ENCODE measurements at regions not wholly inside any gene's neighbourhood (a gene's known extent, or its start where the extent isn't known, plus 50 kb on each side); places are given as distances from the start of the nearest gene placed in this dataset.

- TF ChIP-seq YY1 (IDR thresholded peaks at IDR 0.05; ENCODE audit: extremely low read depth, insufficient replicate concordance, low read depth, low read length), result no peak
- no peak for TF ChIP-seq JUND (IDR thresholded peaks at IDR 0.05)
Measured at GRCh38 chr11:34810107-34810562, 106.0 kb downstream of the APIP start (continued).

GRCh38 chr11:34809191-34810106 is 106.7 kb downstream of the APIP start:
- no TSS peak for BruUV-seq (replicated peaks)

GRCh38 chr11:34806875-34807274 is 109.3 kb downstream of the APIP start:
- Histone ChIP-seq H4K20me1 (ENCODE audit: insufficient read depth) (no peaks in the 10 kb centered on the region), H3K36me3 (ENCODE audit: control insufficient read depth in 1 of 2, insufficient read depth in 2 of 2, low read length in 2 of 2) (no peaks in the 10 kb centered on the region), H3K9ac (ENCODE audit: low read length) (no peak overlapping the region), H3K4me1 (ENCODE audit: control insufficient read depth in 1 of 2, insufficient read depth in 2 of 2, low read length in 2 of 2) (peaks cover 0 to 8% of the 10 kb centered on the region in 2 experiments; a peak in 1 of 4 replicates), H3K4me3 (replicated peaks in 1 of 2; ENCODE audit: low read depth in 1 of 2, low read length in 2 of 2) (no peak overlapping the region), H3K9me2 (ENCODE audit: insufficient read depth) (no peaks in the 10 kb centered on the region), H3K27ac (ENCODE audit: low read depth, low read length) (no peak overlapping the region), H3K79me2 (ENCODE audit: insufficient read depth, low read length) (no peaks in the 10 kb centered on the region), H3K4me2 (ENCODE audit: low read length) (no peak overlapping the region), H2AFZ (ENCODE audit: low read depth, low read length, poor library complexity, severe bottlenecking) (no peak overlapping the region), H3K27me3 (ENCODE audit: insufficient read depth, low read length) (no peaks in the 10 kb centered on the region), H3K9me3 (ENCODE audit: control insufficient read depth in 1 of 2, insufficient read depth in 1 of 2, low read depth in 1 of 2, low read length in 2 of 2) (no peaks in the 10 kb centered on the region)
- ATAC-seq (no peak), DNase-seq (ENCODE audit: low read depth, low spot score) (no peak)
- ChIA-PET RAD21 (ENCODE audit: low non-redundant PET in 1 of 2, low total read pairs in 2 of 2, uncharacterized antibody in 2 of 2, unreplicated experiment in 2 of 2) (no interaction called here), POLR2A (no interaction called here), CTCF (no interaction called here)
- intact Hi-C loops (cut with micrococcal nuclease), result no loop called here
- no TSS peak for BruUV-seq (replicated peaks)
- no peak for TF ChIP-seq EGR1 (IDR thresholded peaks at IDR 0.05; ENCODE audit: low read depth)
- no peak for TF ChIP-seq EZH2 (IDR thresholded peaks at IDR 0.05)
- no peak for TF ChIP-seq EZH2phosphoT487 (IDR thresholded peaks at IDR 0.05; ENCODE audit: borderline replicate concordance)
- TF ChIP-seq JUND (IDR thresholded peaks at IDR 0.05), result no peak
- no peak for TF ChIP-seq POLR2A (IDR thresholded peaks at IDR 0.05; ENCODE audit: borderline replicate concordance, extremely low read depth, insufficient read depth, insufficient read length)
- TF ChIP-seq ELF1 (IDR thresholded peaks at IDR 0.05; ENCODE audit: borderline replicate concordance, low read depth), result no peak
- no peak for TF ChIP-seq MAX (IDR thresholded peaks at IDR 0.05)
- TF ChIP-seq SIN3A (IDR thresholded peaks at IDR 0.05; ENCODE audit: low read depth), result no peak
- no peak for TF ChIP-seq ZBTB33 (IDR thresholded peaks at IDR 0.05; ENCODE audit: extremely low read depth, insufficient replicate concordance, low read length)
- TF ChIP-seq SP1 (IDR thresholded peaks at IDR 0.05; ENCODE audit: low read depth), result no peak
- TF ChIP-seq POLR2AphosphoS5 (IDR thresholded peaks at IDR 0.05; ENCODE audit: low read depth, low read length), result no peak
- no peak for TF ChIP-seq ZFX (IDR thresholded peaks at IDR 0.05)
- no peak for TF ChIP-seq FOSL1 (IDR thresholded peaks at IDR 0.05; ENCODE audit: low read depth)
- TF ChIP-seq TCF7L2 (IDR thresholded peaks at IDR 0.05; ENCODE audit: borderline replicate concordance, extremely low read depth, insufficient read depth, insufficient read length), result no peak
- no peak for TF ChIP-seq YY1 (IDR thresholded peaks at IDR 0.05; ENCODE audit: extremely low read depth, insufficient replicate concordance, low read depth, low read length)
- no peak for TF ChIP-seq CBX3 (IDR thresholded peaks at IDR 0.05; ENCODE audit: low read depth)

More at GRCh38 chr11:34809191-34810106, 106.7 kb downstream of the APIP start:
- TF ChIP-seq SRF (IDR thresholded peaks at IDR 0.05; ENCODE audit: low read depth), result no peak
- DNase-seq (ENCODE audit: low read depth, low spot score) (no peak), ATAC-seq (no peak)
- ChIA-PET CTCF (no interaction called here), RAD21 (ENCODE audit: low non-redundant PET in 1 of 2, low total read pairs in 2 of 2, uncharacterized antibody in 2 of 2, unreplicated experiment in 2 of 2) (no interaction called here), POLR2A (no interaction called here)
- H3K9me2 ChIP-seq (ENCODE audit: insufficient read depth), result no peaks in the 10 kb centered on the region
- H3K36me3 ChIP-seq (ENCODE audit: control insufficient read depth in 1 of 2, insufficient read depth in 2 of 2, low read length in 2 of 2), result no peaks in the 10 kb centered on the region
- no peaks in the 10 kb centered on the region for H3K27me3 ChIP-seq (ENCODE audit: insufficient read depth, low read length)
- no peaks in the 10 kb centered on the region for H3K79me2 ChIP-seq (ENCODE audit: insufficient read depth, low read length)
- H2AFZ ChIP-seq (ENCODE audit: low read depth, low read length, poor library complexity, severe bottlenecking), result no peak overlapping the region
- H3K4me1 ChIP-seq (ENCODE audit: control insufficient read depth in 1 of 2, insufficient read depth in 2 of 2, low read length in 2 of 2), result peaks cover 0 to 8% of the 10 kb centered on the region in 2 experiments; a peak in 1 of 4 replicates
- intact Hi-C loops (cut with micrococcal nuclease), result no loop called here
- no peak overlapping the region for H3K4me2 ChIP-seq (ENCODE audit: low read length)
- no peak overlapping the region for H3K27ac ChIP-seq (ENCODE audit: low read depth, low read length)
- no peaks in the 10 kb centered on the region for H4K20me1 ChIP-seq (ENCODE audit: insufficient read depth)
- H3K4me3 ChIP-seq (replicated peaks in 1 of 2; ENCODE audit: low read depth in 1 of 2, low read length in 2 of 2), result no peak overlapping the region
- no peaks in the 10 kb centered on the region for H3K9me3 ChIP-seq (ENCODE audit: control insufficient read depth in 1 of 2, insufficient read depth in 1 of 2, low read depth in 1 of 2, low read length in 2 of 2)
- H3K9ac ChIP-seq (ENCODE audit: low read length), result no peak overlapping the region
